HG02798 (cell line): ENCODE measurements at regions not wholly inside any gene's neighbourhood (a gene's known extent, or its start where the extent isn't known, plus 50 kb on each side); places are given as distances from the start of the nearest gene placed in this dataset.

Experiments
- ATAC-seq: cut with Tn5 transposase; IDR thresholded peaks from one replicate; pipeline ENCODE4 v1.9.1; 2021; ENCODE audit warnings: mild to moderate bottlenecking; ENCODE audit not compliant: unreplicated experiment, poor library complexity

DNA sequence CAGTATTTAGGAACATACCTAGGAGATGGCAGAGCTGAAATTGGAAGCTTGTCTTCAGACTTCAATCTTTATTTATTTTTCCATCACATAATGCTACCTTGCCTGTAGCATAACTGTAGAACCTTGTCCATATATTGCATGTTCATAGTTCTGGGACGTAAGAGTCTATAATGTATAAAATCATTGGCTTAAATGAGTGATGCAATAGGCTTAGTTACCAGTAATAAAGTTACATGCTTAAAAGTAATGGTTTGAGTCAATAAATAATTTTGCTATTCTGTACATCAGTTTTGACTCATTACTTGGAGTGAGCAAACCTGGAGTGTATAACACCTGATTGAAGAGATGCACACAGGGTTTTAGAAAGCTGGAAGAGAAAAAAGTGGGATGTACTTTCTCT lies 229.3 kb downstream of the CDCA7 start:
- ATAC-seq: no peak

- no peak for ATAC-seq
Observed at GRCh38 chr2:173584676-173585458, 230.2 kb downstream of the CDCA7 start.

DNA sequence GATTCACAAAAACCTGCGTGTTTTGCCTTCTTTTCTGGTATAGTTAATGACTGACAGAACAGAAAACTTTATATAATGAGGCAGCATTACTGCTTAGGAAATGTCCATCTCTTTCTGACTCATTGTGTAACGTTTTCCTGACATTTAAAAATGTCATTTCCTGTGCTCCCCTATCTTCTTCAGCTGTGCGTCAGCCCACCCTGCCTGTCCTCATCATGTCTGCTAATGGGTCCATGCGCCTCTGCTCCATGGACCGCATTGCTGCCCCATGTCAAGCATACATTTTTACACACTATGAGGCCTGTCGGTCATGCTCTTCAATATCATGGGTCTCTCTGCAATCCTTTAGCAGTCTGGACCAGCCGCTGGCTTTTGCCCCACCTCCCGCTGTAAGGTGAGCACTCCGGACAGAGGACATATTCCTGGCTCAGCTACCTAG lies 234.3 kb downstream of the CDCA7 start:
- no peak for ATAC-seq

DNA sequence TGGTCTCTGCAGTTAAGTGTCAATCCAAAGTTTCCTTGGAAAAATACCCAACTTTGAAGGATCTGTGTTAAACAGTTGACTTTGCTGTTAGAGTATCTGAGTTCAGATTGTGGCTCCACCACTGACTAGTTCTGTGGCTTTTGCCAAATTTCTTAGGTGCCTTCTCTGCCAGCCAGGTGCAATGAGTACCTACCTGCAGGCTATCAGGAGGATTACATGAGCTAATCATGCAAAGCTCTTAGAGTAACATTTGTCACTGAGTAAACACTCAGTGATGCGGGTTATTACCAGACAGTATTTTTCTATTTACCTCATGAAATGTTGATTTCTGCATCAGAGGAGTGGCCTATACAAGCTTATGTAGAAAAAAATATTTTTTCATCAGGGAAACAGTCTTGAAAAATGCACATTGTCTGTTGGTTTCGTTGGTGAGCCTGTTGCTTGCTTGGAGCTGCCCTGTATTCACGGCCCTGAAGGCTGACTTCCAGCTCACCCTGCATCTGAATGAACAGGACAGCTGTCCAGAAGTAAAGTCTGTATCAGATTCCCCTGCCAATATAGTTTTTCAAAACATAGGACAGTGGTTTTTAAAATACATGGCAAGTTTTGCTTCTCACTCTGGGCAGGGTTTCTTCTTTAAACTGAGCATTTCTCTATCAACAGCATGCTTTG lies 235.1 kb downstream of the CDCA7 start:
- ATAC-seq: no peak

DNA sequence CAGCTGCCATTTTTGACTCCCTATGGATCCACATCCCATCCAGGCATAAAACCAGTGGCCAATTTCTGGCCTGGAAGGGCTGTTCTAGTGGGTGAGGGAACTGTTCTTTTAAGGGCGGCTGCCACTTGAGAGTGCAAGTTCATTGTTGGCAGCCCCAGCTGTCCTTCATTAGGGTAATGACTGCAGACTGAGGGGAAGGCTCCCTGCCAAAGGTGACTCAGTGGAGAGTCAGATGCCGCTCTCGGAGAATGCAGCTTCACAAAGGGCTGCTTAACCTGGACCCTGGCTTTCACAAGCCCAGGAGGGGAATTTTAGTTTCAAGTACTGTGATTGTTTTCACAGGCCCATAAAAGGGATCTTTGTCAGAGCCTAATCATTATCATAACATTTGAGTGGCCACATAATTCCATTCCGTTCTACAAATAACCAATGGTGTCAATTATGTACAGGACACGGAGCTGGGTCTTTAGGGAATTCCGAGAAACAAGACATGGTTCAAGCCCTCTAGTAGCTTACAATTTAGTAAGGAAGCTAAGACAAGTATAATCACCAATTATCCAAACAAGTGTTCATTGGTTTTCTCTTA lies 235.7 kb downstream of the CDCA7 start:
- ATAC-seq: no peak

GRCh38 chr2:173593109-173593508 lies 238.4 kb downstream of the CDCA7 start:
- no peak for ATAC-seq

DNA sequence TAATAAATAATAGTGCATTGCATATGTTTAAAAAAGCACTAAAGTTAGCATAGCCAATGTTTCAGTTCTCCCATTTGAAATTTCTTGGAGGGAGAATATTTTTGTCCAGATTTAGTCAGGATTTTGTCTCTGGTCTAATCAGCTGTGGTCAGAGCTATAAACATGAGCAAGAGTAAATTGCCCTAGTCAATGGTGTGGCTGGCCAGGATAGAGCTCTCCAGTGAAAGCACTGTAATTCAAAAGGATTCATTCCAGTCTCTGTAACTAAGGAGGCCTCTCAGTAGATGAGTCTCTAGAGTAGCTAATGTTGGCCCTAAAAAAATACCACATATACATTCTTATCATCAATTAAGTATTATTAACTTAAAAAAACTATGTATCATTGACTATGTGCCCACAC lies 241.6 kb downstream of the CDCA7 start:
- ATAC-seq: no peak

DNA sequence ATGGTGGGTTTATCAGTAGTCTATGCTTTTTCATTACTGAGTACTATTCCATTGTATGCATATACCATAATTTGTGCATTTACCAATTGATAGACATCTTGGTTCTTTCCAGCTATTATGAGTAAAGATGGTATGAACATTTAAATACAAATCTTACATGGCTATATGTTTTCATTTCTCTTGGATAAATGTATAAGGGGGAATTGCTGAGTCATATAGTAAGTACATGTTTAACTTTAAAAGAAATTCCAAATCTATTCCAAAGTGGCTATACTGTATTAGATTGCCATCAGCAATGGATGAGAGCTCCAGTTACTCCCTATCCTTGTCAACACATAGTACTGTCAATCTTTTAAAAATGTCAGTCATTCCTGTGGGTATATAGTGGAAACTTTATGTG lies 243.9 kb downstream of the CDCA7 start:
- no peak for ATAC-seq

GRCh38 chr2:173599821-173600359 lies 245.2 kb downstream of the CDCA7 start:
- no peak for ATAC-seq

DNA sequence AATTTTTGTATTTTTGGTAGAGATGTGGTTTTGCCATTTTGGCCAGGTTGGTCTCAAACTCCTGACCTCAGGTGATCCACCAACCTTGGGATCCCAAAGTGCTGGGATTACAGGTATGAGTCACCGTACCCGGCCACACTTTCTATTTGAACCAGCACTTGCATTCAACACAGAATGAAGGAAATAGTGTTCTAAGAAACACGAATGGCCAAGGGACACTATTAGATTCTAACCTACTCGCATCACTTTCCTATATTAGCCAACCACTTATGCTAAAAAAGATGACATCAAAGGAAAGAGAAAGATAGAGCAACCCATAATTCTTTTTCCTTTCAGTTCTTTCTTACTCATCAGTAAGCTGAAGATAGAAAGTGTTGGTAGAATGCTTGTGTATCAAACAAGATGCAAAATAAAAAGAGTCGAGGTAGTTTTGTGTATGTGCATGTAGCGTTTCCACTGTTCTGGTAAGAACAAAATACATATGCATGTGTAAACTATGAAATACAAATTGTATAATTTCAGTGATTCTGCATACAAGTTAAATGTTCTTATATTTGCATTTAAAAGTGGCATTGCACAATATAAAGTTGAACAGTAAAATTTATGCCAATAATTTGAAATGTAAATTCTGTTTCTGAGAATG lies 247.6 kb downstream of the CDCA7 start:
- no peak for ATAC-seq

- no peak for ATAC-seq
Observed at GRCh38 chr2:173605994-173606393, 251.3 kb downstream of the CDCA7 start.

DNA sequence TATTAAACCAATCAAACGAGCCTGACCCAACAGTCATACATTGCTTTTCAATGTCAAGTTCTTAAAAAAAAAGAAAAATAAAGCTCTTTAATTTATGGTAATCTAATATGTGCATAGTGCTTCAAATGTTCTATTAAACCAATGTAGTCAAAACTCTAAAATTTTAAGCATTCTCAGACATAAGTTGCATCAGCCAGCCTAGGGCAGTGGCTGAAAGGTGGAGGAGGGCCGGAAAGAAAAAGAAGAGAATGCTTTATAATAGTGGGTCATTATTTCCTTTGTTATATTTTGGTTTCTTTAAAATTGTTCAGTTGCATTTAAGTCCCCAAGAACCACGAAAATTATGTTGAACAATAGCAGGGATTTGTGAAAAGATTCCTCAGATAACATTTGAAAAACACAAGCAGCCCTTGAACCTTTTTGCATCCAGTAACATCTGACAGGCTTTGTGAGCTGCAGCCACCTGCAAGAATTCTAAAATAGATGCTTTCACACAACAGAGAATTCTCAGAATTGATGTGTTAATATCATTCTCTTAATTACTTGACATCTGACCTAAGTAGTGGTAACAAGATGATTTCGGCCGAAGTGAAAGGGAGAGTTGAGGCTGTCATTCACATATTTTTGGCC lies 252.1 kb downstream of the CDCA7 start:
- ATAC-seq: no peak

GRCh38 chr2:173607606-173608311 lies 253.1 kb downstream of the CDCA7 start:
- no peak for ATAC-seq

DNA sequence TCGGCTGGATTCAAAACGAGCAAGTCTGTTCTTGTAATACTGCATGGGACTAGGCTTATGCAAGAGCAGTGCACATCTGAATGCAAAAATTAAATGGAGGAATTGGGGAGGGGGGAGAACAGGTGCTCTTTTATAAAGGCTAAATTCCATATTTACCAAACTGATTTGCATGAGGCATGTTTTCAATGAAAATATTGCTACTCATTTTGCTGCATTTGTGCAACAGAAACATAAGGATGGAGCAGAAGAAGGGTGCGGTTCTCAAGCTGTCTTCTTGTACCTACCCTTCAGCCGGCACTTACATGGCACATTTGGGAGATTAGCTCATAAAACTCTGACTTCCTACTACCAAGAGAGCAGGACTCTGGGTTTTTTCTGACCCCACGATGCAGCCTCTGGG lies 256.4 kb downstream of the CDCA7 start:
- no peak for ATAC-seq

- ATAC-seq: no peak
Observed at GRCh38 chr2:173612354-173612753, 257.7 kb downstream of the CDCA7 start.

- no peak for ATAC-seq
Observed at GRCh38 chr2:173613386-173613785, 258.7 kb downstream of the CDCA7 start.

- no peak for ATAC-seq
Observed at GRCh38 chr2:173614265-173614930, 259.7 kb downstream of the CDCA7 start.

DNA sequence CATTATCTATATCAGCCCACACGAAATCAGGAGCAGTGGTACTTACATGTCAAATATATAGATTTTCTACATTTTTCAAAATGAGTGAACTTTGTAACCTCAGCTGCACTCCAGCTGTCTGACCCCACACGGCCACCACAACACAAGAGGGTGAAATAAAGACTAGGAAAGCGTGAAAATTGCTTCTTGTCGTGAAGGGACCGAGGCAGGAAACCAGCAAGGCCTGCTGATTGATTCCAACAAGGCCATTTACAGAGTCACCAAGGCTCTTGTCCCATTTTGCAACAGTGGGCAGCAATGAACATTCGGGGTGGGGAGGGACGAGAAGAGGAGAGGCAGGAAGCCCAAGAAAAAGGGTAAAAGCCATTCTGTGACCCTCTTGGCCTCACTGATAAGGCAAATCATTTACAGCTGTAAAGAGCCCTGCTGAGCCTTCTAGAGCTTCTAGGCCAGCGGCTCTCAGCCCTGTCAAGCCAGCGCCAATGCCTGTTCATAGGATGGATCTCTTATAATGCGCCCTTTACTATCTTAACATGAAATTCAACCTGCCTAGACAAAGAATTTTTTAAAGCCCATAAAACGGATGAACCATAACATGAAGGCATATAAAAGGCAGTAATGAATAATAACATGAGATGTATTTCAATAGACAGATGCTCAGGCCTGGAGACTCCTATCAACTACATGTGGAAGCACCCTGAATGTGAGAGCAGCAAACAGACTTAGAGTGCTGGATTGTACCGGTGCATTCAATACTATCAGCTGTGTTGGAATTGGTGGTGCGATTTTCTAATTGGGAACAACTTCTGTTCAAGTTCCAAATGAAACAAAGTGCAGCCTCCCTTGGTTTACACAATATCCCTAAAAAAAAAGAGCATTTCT lies 269.0 kb downstream of the CDCA7 start:
- no peak for ATAC-seq
